Neural cell (in vitro differentiated cells): ENCODE measurements at regions not wholly inside any gene's neighbourhood (a gene's known extent, or its start where the extent isn't known, plus 50 kb on each side); places are given as distances from the start of the nearest gene placed in this dataset.
A peak's percentile ranks its signal among the peaks of the same experiment; 100 is the strongest.

Experiments used
- H2AFZ ChIP-seq: fragments of 200-600, 300-800 bp; sonication (generic), shearing (Covaris generic); 2 replicates; pipeline ENCODE4 v1.6.0; 2014; ENCODE audit warnings: low read depth, mild to moderate bottlenecking, antibody characterized with exemption, low read length, moderate library complexity
- H3F3A ChIP-seq: fragments of 200-600 bp; shearing (Covaris generic); 2 replicates; pipeline ENCODE4 v1.6.1; 2016; ENCODE audit warnings: mild to moderate bottlenecking, moderate library complexity, mixed read lengths, antibody characterized with exemption, low read length; ENCODE audit not compliant: insufficient read depth, poor library complexity, severe bottlenecking
- H3K27ac ChIP-seq: fragments of 200-600, 300-800 bp; sonication (generic), shearing (Covaris generic); 2 replicates; pipeline ENCODE4 v1.5.1; 2014; ENCODE audit warnings: mild to moderate bottlenecking, low read length, moderate library complexity
- H3K27me3 ChIP-seq: fragments of 300-800, 200-600 bp; sonication (generic), shearing (Covaris generic); 2 replicates; pipeline ENCODE4 v1.6.0; 2014; ENCODE audit warnings: mild to moderate bottlenecking, low read depth, low read length, moderate library complexity; ENCODE audit not compliant: insufficient read depth
- H3K36me3 ChIP-seq: fragments of 300-800, 200-600 bp; sonication (generic), shearing (Covaris generic); 2 replicates; pipeline ENCODE4 v1.5.1; 2014; ENCODE audit warnings: mild to moderate bottlenecking, antibody characterized with exemption, low read length, moderate library complexity; ENCODE audit not compliant: insufficient read depth
- H3K4me2 ChIP-seq: fragments of 300-800, 200-600 bp; sonication (generic), shearing (Covaris generic); 2 replicates; pipeline ENCODE4 v1.6.0; 2014; ENCODE audit warnings: mild to moderate bottlenecking, low read length
- H3K4me3 ChIP-seq: fragments of 300-800, 200-600 bp; sonication (generic), shearing (Covaris generic); 2 replicates; pipeline ENCODE4 v1.5.1; 2014; ENCODE audit warnings: mild to moderate bottlenecking, low read length, moderate library complexity
- H3K79me2 ChIP-seq: fragments of 200-600 bp; shearing (Covaris generic); replicated peaks from 2 replicates; pipeline ENCODE4 v1.6.0; 2014; ENCODE audit warnings: mild to moderate bottlenecking, low read length, moderate library complexity; ENCODE audit not compliant: insufficient read depth
- H3K9ac ChIP-seq: fragments of 300-800, 200-600 bp; sonication (generic), shearing (Covaris generic); 2 replicates; pipeline ENCODE4 v1.6.1; 2016; ENCODE audit warnings: mild to moderate bottlenecking, low read length, mixed read lengths
- H3K9me2 ChIP-seq: fragments of 200-600 bp; shearing (Covaris generic); 2 replicates; pipeline ENCODE4 v1.6.1; 2016; ENCODE audit warnings: mild to moderate bottlenecking, low read length, mixed read lengths; ENCODE audit not compliant: insufficient read depth
- H3K9me3 ChIP-seq: fragments of 200-600, 300-800 bp; sonication (generic), shearing (Covaris generic); 2 replicates; pipeline ENCODE4 v1.6.1; 2016; ENCODE audit warnings: mild to moderate bottlenecking, mixed run types, low read length, moderate library complexity, mixed read lengths
- H4K20me1 ChIP-seq: fragments of 200-600 bp; shearing (Covaris generic); 2 replicates; pipeline ENCODE4 v1.6.1; 2016; ENCODE audit warnings: mild to moderate bottlenecking, mixed run types; ENCODE audit not compliant: insufficient read depth
- CTCF ChIP-seq: fragments of 450-650 bp; IDR thresholded peaks from 2 replicates; pipeline ENCODE4 v1.5.1; 2014; ENCODE audit warnings: antibody characterized with exemption, mild to moderate bottlenecking, moderate library complexity; ENCODE audit not compliant: poor library complexity, severe bottlenecking
- EP300 ChIP-seq: fragments of 450-650 bp; conservative IDR thresholded peaks from 2 replicates; pipeline ENCODE4 v1.6.1; 2014; ENCODE audit warnings: antibody characterized with exemption, mild to moderate bottlenecking, moderate library complexity; ENCODE audit not compliant: poor library complexity, severe bottlenecking
- EZH2 ChIP-seq: fragments of 200-600, 300-800 bp; shearing (Covaris generic), sonication (generic); IDR thresholded peaks from 2 replicates; pipeline ENCODE4 v1.6.1; 2014; ENCODE audit warnings: antibody characterized with exemption, low read length, borderline replicate concordance, mild to moderate bottlenecking; ENCODE audit not compliant: insufficient read depth, poor library complexity, severe bottlenecking
- MXI1 ChIP-seq: fragments of 450-650 bp; conservative IDR thresholded peaks from 2 replicates; pipeline ENCODE4 v1.6.1; 2014; ENCODE audit warnings: antibody characterized with exemption, mild to moderate bottlenecking; ENCODE audit not compliant: poor library complexity, severe bottlenecking
- POLR2AphosphoS5 ChIP-seq: IDR thresholded peaks from 2 replicates; pipeline ENCODE4 v1.6.1; 2012
- RAD21 ChIP-seq: fragments of 450-650 bp; conservative IDR thresholded peaks from 2 replicates; pipeline ENCODE4 v1.6.1; 2014; ENCODE audit warnings: antibody characterized with exemption, mild to moderate bottlenecking, moderate library complexity
- REST ChIP-seq: IDR thresholded peaks from 2 replicates; pipeline ENCODE4 v1.6.1; 2012; ENCODE audit warnings: borderline replicate concordance
- SMC3 ChIP-seq: fragments of 450-650 bp; conservative IDR thresholded peaks from 2 replicates; pipeline ENCODE4 v1.6.1; 2014; ENCODE audit warnings: antibody characterized with exemption, mild to moderate bottlenecking, moderate library complexity; ENCODE audit not compliant: poor library complexity
- TAF1 ChIP-seq: IDR thresholded peaks from 2 replicates; pipeline ENCODE4 v1.6.1; 2012; ENCODE audit warnings: low read depth

DNA sequence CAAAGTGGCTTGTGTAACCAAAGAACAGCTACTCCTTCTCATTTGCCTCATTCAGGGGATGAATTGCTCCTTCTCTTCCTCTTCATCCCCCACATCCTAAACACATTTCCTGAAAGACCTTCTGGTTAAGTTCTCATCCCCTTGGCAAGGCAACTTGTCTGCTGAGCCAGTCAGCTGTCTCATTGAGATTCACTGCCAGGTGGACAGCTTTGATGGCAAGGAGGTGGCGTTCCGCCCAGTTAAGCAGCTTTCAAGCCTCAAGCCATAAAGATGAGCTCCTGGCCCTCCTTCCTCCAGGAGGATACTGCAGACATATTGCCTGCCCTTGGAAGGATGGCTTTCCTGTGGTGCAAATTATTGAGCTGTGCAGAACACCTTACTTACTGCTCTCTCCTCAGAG is 448.6 kb upstream of the MPDZ start:
- Histone ChIP-seq H4K20me1 (no peaks in the 10 kb centered on the region), H3F3A (no peaks in the 10 kb centered on the region), H2AFZ (no peak overlapping the region), H3K9ac (no peak overlapping the region), H3K4me3 (no peak overlapping the region), H3K36me3 (no peaks in the 10 kb centered on the region), H3K9me2 (no peaks in the 10 kb centered on the region), H3K79me2 (no peaks in the 10 kb centered on the region), H3K27me3 (no peaks in the 10 kb centered on the region), H3K4me2 (no peak overlapping the region), H3K9me3 (no peaks in the 10 kb centered on the region), H3K27ac (no peak overlapping the region)
- TF ChIP-seq POLR2AphosphoS5 (peak; percentile 38), REST (no peak)

DNA sequence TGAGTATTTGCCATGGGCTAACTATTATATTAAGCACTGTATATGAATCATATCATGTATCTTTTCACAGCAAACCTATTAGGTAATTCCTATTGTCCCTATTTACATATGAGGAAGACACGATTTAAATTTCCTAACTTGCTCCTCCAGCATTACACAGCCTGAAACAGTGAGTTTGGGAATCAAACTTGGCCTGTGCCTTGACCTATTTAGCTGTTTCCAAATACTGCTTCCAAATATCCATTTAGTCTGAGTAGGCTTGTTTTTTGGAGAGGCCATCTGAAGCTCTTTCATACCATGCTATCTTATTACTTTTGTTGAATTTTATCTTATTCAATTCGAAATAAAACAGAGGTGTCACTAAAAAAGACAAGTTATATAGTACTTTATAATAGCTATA is 447.3 kb upstream of the MPDZ start:
- no peaks in the 10 kb centered on the region for H3K36me3 ChIP-seq
- no peaks in the 10 kb centered on the region for H3K9me3 ChIP-seq
- no peaks in the 10 kb centered on the region for H3K79me2 ChIP-seq
- TF ChIP-seq MXI1 (no peak), EZH2 (no peak), CTCF (no peak), POLR2AphosphoS5 (no peak), EP300 (no peak), REST (no peak), RAD21 (no peak), SMC3 (no peak), TAF1 (no peak)
- H3F3A ChIP-seq = no peaks in the 10 kb centered on the region
- H3K4me2 ChIP-seq = no peak overlapping the region
- H4K20me1 ChIP-seq = no peaks in the 10 kb centered on the region
- H3K27me3 ChIP-seq = no peaks in the 10 kb centered on the region
- H3K4me3 ChIP-seq = no peak overlapping the region
- H3K9ac ChIP-seq = no peak overlapping the region
- H3K27ac ChIP-seq = no peak overlapping the region
- H2AFZ ChIP-seq = no peak overlapping the region
- H3K9me2 ChIP-seq = no peaks in the 10 kb centered on the region
